Stimulated activated CD4-positive, alpha-beta T cell treated with anti-CD3 and anti-CD28 coated beads, Interleukin-1b, Interleukin-23, amount 100 ng/mL, for 1 hour (primary cell): ENCODE measurements at regions not wholly inside any gene's neighbourhood (a gene's known extent, or its start where the extent isn't known, plus 50 kb on each side); places are given as distances from the start of the nearest gene placed in this dataset.
"Not testable (repeated sequence)": the region's sequence is repeated elsewhere in the genome, so short reads cannot be mapped to it uniquely, and the experiment has no call there.

ENCODE experiments used
- DNase-seq, 2 donors: peaks; one replicate each; pipeline ENCODE4 v3.0.0-alpha.2; 2020; ENCODE audit warnings: low read depth in 2 of 2

DNA sequence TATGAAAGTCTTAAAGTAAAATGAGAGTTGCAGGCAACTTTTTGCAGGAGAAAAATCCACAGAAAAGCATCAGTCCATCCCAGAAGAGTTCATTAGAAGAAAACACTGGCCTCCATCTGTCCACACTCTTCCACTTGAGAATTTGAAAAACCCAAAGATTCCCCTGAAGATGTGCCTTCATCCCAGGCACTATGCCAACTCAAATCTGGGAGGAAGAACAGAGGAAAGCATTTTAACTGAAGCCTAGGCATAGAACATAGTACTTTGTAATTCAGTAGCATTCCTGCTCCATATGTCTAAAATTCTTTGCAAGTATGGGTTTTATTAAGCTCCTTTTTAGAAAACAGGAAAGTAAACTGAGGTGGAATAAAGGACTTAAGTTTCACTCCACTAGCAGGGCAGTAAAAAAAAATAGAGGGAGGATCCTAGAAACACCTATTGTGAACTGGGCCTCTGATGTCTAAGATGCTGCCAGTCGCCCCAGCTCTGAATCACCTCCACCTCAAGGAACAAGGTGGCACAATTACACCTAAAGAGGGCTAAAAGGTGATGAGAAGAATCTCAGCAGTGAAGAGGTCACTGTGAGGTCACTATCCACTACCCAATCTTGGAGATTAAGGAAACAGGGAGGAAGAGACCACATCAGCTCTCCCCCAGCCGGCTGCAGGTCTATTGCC, 141.9 kb upstream of the FAM241A start:
- no peak for DNase-seq

- DNase-seq = no peak
These were observed 140.2 kb upstream of the FAM241A start for GRCh38 chr4:112005027-112005426.

- no peak for DNase-seq
These were observed 137.9 kb upstream of the FAM241A start for GRCh38 chr4:112007391-112007790.

DNA sequence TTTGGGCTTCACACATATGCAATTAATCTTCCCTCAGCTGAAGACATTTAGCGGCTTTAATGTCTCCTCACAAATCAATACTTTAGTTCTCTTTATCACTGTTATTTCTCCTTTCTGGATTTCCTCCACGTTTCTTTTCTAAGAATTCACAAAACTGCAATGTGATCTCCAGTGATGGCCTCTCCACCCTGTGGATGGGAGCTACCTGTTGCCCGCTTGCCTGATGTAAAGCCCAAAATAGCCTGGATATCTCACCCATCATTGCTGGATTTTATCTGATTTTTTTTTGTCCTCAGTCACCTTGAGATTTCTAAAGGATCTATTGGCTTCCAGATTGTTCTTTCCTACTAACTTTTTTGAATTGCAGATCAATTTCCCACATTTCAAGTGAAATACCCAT, 129.3 kb upstream of the FAM241A start:
- DNase-seq = no peak

DNA sequence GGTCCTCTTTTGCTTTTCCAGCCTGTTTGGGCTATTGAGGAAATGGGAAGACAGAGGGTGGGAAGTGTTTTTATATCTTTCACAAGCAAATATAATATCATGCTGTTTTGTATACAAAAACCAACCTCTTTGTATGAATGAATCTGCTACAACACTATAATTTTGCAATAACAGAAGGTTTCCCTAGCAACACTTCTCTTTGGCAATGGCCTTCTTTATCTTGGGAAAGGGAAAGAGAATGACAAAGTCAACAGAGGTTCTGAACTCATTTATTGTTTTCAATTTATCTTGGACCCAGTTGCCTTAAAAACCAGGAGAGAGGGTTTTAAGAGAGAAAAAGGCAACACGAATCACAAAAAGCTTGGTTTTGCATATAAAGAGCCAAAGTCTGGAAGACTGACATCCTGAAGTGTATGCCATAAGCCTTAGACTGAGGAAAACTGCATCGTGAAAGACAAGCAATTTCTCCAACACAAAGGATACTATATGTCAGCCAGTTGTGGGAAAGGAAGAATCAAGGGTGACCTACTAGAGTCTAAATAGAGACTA, 121.8 kb upstream of the FAM241A start:
- DNase-seq = no peak

DNA sequence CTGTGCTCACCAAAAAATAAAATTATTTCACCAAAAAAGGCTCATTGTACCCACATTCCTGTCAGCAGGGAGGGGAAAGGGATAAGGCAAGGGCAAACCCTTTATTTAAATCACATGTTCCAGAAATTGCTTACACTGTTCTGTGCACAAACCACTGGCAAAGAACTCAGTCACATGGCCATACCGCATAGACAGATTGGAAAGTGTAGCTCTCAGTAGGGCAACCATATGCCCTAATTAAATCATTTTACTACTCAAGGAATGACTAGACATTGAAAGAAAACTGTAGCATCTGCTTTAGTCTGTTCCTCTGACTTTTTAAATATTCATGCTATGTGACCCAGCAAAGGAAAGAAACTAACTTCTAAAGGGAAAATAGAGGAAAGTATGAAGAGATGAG, 119.2 kb upstream of the FAM241A start:
- DNase-seq = no peak

- no peak for DNase-seq
These were observed 115.5 kb upstream of the FAM241A start for GRCh38 chr4:112029771-112030171.

DNA sequence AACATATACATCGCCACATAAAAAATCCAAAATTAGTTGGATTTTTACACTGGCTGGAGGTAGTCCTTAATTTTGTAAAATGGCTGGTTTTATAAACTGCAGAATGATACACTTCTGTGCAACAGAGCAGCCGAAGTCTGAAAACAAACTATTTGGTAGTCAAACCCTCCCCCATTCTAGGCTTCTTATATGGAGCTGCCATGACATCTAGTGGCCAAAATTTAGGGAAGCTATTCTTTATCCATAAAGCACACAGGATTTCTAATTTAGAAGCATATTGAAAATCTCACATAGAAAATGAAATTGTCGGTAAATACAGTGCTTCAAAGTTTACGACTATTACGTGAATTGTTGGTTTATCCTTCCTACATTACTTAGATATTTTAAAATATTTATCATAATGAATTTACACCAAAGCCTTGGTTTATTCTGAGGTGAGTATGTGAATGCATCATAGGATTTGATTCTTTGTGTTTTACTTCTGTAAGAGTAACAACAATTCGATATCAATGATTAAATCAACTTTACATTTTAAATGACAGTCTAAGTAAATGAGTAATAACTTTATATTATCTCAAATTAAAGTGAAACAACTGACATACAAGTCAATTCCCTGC, 113.4 kb upstream of the FAM241A start:
- DNase-seq = no peak

- DNase-seq = no peak
These were observed 108.4 kb upstream of the FAM241A start for GRCh38 chr4:112036886-112037285.

DNA sequence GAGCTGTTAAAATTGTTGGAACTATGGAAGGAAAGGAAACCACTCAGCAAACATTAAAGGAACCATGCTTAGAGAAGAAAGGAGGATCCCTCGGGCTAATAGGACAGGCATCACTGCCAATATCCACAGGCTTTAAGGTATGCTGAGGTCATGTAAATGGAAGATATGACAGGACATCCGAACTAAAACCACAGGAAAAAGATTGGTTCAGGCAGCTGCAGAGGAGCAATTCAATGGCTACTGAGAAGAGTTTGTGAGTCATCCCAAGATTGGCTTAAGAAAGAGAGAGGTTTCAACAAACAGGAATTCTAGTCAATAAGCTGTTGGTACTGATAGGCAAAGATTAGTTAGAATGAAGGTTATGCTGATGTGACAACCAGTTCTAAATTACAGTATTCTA, 106.4 kb upstream of the FAM241A start:
- DNase-seq = no peak

DNA sequence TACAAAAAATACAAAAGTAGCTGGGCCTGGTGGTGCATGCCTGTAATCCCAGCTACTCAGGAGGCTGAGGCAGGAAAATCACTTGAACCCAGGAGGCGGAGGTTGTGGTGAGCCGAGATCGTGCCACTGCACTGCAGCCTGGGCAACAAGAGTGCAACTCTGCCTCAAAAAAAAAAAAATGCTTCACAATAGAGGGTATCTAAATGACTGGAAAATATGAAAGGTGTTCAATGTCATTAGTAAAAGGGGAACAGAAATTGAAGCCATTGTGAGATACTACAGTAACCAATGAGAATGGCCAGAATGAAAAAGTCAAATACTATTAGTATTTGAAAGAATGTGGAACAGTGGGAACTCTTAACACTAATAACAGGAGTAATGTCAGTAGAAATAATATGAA, 96.1 kb upstream of the FAM241A start:
- DNase-seq = not testable (repeated sequence)

- no peak for DNase-seq
These were observed 91.4 kb upstream of the FAM241A start for GRCh38 chr4:112053825-112054350.

- no peak for DNase-seq
These were observed 90.2 kb upstream of the FAM241A start for GRCh38 chr4:112055100-112055499.

- DNase-seq = no peak
These were observed 87.8 kb upstream of the FAM241A start for GRCh38 chr4:112057470-112057869.

- DNase-seq = no peak
These were observed 86.8 kb upstream of the FAM241A start for GRCh38 chr4:112058433-112058832.

DNA sequence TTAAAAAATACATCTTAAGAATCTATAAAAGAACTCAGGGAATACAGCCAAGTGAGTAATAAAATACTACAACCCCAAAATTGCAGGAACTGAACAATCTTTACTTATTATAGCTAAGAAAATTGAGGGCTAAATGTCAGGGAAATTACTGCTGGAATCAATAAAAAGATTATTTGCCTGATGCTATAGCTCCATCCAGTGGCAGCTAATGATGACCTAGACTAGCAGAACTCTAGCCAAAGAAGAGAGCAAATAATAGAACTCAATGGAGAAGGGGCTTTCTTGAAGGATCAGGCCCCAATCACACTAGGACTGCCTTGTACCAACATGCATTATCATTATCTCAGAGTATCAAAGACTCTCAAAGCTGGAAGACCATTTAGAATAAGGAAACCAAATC, 85.0 kb upstream of the FAM241A start:
- no peak for DNase-seq

GRCh38 chr4:112061207-112061817, 83.9 kb upstream of the FAM241A start:
- DNase-seq = no peak

DNA sequence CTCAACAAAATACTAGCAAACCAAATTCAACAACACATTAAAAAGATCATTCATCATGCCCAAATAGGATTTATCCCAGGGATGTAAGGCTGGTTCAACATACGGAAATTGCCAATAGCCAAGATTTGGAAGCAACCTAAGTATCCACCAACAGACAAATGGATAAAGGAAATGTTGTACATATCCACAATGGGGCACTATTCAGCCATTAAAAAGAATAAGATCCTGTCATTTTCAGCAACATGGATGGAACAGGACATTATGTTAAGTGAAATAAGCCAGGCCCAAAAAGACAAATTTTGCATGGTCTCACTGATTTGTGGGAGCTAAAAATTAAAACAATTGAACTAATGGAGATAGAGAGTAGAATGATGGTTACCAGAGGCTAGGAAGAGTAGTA, 82.0 kb upstream of the FAM241A start:
- DNase-seq = no peak

- no peak for DNase-seq
These were observed 76.1 kb upstream of the FAM241A start for GRCh38 chr4:112069110-112069509.

DNA sequence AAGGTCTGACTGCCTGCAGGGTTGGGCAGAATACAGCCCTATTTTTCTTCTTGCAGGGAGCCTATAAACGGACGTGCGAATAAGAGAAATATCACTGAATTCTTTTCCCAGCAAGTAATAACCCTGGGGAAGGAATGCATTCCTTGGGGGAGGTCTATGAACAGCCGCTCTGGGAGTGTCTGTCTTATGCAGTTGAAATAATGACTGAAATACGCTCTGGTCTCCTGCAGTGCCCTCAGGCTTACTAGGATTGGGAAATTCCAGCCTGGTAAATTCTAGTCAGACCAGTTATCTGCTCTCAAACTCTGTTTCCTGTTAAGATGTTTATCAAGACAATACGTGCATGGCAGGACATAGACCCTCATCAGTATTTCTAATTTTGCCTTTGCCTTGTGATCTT, 72.1 kb upstream of the FAM241A start:
- DNase-seq = no peak

DNA sequence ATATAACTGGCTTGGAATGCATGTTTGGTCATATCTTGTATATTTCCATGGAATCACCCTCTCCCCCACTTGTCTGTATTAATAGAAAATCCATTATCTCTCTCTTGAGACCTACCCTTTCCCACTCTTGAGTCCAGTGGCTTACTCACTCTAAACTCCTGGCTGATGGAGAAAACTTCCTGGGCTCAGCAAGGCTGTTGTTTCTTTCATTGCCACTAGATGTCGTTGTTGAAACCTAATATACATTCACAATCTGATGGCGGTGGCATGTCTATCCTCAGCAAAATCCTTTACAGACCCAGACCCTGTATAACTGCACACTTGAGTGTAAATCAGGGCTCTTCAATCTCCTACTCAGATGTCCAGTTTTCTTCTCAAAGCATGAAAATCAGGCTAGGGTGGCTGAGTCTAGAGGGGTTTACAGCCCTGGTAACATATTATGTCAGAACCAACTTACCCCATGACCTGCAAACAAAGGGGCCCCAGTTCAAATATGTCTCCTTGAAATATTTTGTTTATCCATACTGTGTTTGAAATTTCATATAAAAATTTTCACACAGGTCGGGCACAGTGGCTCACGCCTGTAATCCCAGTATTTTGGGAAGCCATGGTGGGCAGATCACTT, 70.0 kb upstream of the FAM241A start:
- no peak for DNase-seq

GRCh38 chr4:112075906-112076305, 69.3 kb upstream of the FAM241A start:
- DNase-seq = no peak
